ENCODE measurements at regions not wholly inside any gene's neighbourhood (a gene's known extent, or its start where the extent isn't known, plus 50 kb on each side); places are given as distances from the start of the nearest gene placed in this dataset.
"Not testable (repeated sequence)": the region's sequence is repeated elsewhere in the genome, so short reads cannot be mapped to it uniquely, and the experiment has no call there.

- DNase-seq (ENCODE audit: low spot score) = no peak
These were observed 725.1 kb downstream of the BRINP3 start for GRCh38 chr1:189752461-189752995.

- DNase-seq (ENCODE audit: low spot score) = not testable (repeated sequence)
These were observed 722.6 kb downstream of the BRINP3 start for GRCh38 chr1:189755100-189755499.

- DNase-seq (ENCODE audit: low spot score) = no peak
These were observed 713.0 kb downstream of the BRINP3 start for GRCh38 chr1:189764391-189765320.

- DNase-seq (ENCODE audit: low spot score) = no peak
These were observed 708.2 kb downstream of the BRINP3 start for GRCh38 chr1:189769448-189769847.

- no peak for DNase-seq (ENCODE audit: low spot score)
These were observed 702.9 kb downstream of the BRINP3 start for GRCh38 chr1:189774721-189775287.

- DNase-seq (ENCODE audit: low spot score) = no peak
These were observed 702.3 kb downstream of the BRINP3 start for GRCh38 chr1:189775343-189775742.

- no peak for DNase-seq (ENCODE audit: low spot score)
These were observed 698.6 kb downstream of the BRINP3 start for GRCh38 chr1:189779034-189779433.

GRCh38 chr1:189782295-189782694 is 695.4 kb downstream of the BRINP3 start:
- DNase-seq (ENCODE audit: low spot score) = no peak

GRCh38 chr1:189783456-189783855 is 694.2 kb downstream of the BRINP3 start:
- no peak for DNase-seq (ENCODE audit: low spot score)

- DNase-seq (ENCODE audit: low spot score) = no peak
These were observed 690.9 kb downstream of the BRINP3 start for GRCh38 chr1:189786761-189787160.

GRCh38 chr1:189787201-189787600 is 690.5 kb downstream of the BRINP3 start:
- DNase-seq (ENCODE audit: low spot score) = no peak

GRCh38 chr1:189790335-189790734 is 687.3 kb downstream of the BRINP3 start:
- DNase-seq (ENCODE audit: low spot score) = no peak

GRCh38 chr1:189803364-189803763 is 674.3 kb downstream of the BRINP3 start:
- DNase-seq (ENCODE audit: low spot score) = no peak

- no peak for DNase-seq (ENCODE audit: low spot score)
These were observed 673.3 kb downstream of the BRINP3 start for GRCh38 chr1:189804352-189804751.

- DNase-seq (ENCODE audit: low spot score) = no peak
These were observed 671.9 kb downstream of the BRINP3 start for GRCh38 chr1:189805735-189806134.

- DNase-seq (ENCODE audit: low spot score) = not testable (repeated sequence)
These were observed 667.0 kb downstream of the BRINP3 start for GRCh38 chr1:189810639-189811038.

- no peak for DNase-seq (ENCODE audit: low spot score)
These were observed 665.7 kb downstream of the BRINP3 start for GRCh38 chr1:189811960-189812359.

- no peak for DNase-seq (ENCODE audit: low spot score)
These were observed 661.1 kb downstream of the BRINP3 start for GRCh38 chr1:189816558-189816957.

GRCh38 chr1:189819751-189820150 is 657.9 kb downstream of the BRINP3 start:
- DNase-seq (ENCODE audit: low spot score) = no peak

- DNase-seq (ENCODE audit: low spot score) = no peak
These were observed 655.8 kb downstream of the BRINP3 start for GRCh38 chr1:189821833-189822232.

GRCh38 chr1:189834813-189835212 is 642.9 kb downstream of the BRINP3 start:
- no peak for DNase-seq (ENCODE audit: low spot score)

GRCh38 chr1:189847613-189848012 is 630.1 kb downstream of the BRINP3 start:
- no peak for DNase-seq (ENCODE audit: low spot score)

GRCh38 chr1:189851806-189852367 is 625.8 kb downstream of the BRINP3 start:
- no peak for DNase-seq (ENCODE audit: low spot score)

All from AG20443 (cell line).